DND-41 (cell line): ENCODE measurements at regions not wholly inside any gene's neighbourhood (a gene's known extent, or its start where the extent isn't known, plus 50 kb on each side); places are given as distances from the start of the nearest gene placed in this dataset.

Source experiments
- CTCF ChIP-seq: IDR thresholded peaks from 2 replicates; pipeline ENCODE4 v1.5.1; 2012; ENCODE audit warnings: borderline replicate concordance, low read length, moderate library complexity, mild to moderate bottlenecking; ENCODE audit not compliant: poor library complexity, severe bottlenecking; ENCODE audit errors: extremely low read depth
- EZH2 ChIP-seq: IDR thresholded peaks from 3 replicates; pipeline ENCODE4 v1.6.1; 2012; ENCODE audit warnings: borderline replicate concordance, low read depth, mild to moderate bottlenecking, moderate library complexity, low read length, inconsistent platforms; ENCODE audit not compliant: severe bottlenecking

- no peak for TF ChIP-seq CTCF
- no peak for TF ChIP-seq EZH2
Observed at GRCh38 chr13:40475617-40476016, 190.8 kb downstream of the FOXO1 start.
